ENCODE measurements at regions not wholly inside any gene's neighbourhood (a gene's known extent, or its start where the extent isn't known, plus 50 kb on each side); places are given as distances from the start of the nearest gene placed in this dataset.
"Not testable (repeated sequence)": the region's sequence is repeated elsewhere in the genome, so short reads cannot be mapped to it uniquely, and the experiment has no call there.

DNA sequence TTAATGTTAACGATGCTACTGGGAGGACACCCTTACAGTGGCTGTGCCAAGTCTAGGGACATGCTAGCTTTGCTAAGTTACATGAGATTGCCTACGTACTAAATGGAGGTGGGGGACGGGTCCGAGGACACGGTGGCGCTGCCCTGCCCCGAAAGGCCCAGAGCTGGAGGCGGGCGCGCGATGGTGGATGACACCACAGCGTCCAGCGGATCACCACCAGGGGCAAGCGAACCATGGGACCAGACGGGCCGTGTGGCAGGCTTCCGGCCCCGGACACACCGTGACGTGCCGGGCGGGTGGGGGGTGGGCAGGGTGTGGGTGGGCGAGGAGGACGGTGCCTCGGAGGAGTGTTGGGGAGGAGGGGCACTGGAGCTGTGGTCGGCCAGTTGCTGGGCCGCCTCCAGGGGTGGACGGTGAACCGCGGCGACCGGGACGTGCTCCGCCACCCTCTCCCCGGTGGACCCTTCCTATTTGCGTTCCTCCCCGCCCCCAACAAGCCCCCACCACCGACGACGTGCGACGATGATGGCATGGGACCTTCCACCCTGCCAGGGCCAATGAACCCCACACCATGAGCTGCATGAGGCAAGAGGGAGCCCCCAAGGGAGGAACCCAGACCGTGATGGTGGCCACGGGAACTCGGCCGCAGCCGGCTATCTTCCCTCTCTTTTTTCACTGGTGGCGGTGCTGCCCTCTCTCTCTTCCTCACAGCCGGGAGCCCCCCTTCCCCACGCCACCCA lies 773.3 kb upstream of the DEFB115 start:
- ATAC-seq (no peak), DNase-seq (no peak)

GRCh38 chr20:30484749-30485070 lies 772.8 kb upstream of the DEFB115 start:
- no peak for DNase-seq
- no peak for ATAC-seq

DNA sequence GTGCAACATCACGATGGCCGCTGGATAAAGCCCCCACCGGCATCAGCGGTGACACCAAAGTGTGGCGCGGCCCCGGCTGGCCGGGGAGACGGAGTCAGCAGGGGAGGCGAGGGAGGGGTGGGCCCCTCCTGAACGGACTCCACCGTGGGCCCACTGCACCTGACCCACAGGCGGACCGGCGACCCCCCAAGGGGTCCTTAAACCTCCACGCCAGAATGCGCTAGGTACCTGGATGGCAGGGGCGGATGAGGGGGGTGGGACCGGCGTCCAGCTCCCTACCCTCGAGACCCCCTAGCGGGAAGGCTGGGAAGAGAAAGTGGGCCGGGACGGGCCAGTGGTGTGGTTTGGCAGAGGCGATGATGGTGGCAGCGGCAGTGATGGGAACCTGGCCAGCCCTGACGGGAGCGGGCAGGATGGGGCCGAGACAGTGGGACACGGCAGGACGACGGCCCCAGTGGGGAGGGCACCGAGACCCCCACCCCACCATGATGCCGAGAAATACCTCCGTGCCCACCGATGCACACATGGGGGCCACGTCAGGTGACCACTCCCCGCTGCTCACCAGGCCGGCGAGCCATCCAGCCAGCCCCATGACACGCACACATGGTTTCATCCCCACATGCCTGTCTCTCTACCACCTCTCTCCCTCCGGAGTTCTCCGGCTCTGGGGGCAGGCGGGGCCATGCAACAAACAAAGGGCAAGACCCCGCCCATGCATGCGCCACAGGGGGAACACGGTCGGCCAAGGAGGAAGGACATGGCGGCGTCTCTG lies 771.9 kb upstream of the DEFB115 start:
- DNase-seq (no peak), ATAC-seq (no peak)

DNA sequence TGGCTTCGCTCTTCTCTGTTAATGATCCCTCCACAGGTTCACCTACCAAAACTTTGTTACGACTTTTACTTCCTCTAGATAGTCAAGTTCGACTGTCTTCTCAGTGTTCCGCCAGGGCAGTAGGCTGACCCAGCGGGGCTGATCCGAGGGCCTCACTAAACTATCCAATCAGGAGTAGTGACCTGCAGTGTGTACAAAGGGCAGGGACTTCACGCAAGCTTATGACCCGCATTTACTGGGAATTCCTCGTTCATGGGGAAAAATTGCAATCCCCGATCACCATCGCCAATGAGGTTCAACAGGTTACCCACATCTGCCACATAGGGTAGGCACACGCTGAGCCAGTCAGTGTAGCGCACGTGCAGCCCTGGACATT lies 771.4 kb upstream of the DEFB115 start:
- no peak for ATAC-seq

GRCh38 chr20:30487461-30487860 lies 770.0 kb upstream of the DEFB115 start:
- not testable (repeated sequence) for ATAC-seq, DNase-seq

More for the DNA sequence above, 771.4 kb upstream of the DEFB115 start:
- DNase-seq: no peak

GRCh38 chr20:30487947-30488926 lies 769.2 kb upstream of the DEFB115 start:
- ATAC-seq: no peak
- DNase-seq: no peak

DNA sequence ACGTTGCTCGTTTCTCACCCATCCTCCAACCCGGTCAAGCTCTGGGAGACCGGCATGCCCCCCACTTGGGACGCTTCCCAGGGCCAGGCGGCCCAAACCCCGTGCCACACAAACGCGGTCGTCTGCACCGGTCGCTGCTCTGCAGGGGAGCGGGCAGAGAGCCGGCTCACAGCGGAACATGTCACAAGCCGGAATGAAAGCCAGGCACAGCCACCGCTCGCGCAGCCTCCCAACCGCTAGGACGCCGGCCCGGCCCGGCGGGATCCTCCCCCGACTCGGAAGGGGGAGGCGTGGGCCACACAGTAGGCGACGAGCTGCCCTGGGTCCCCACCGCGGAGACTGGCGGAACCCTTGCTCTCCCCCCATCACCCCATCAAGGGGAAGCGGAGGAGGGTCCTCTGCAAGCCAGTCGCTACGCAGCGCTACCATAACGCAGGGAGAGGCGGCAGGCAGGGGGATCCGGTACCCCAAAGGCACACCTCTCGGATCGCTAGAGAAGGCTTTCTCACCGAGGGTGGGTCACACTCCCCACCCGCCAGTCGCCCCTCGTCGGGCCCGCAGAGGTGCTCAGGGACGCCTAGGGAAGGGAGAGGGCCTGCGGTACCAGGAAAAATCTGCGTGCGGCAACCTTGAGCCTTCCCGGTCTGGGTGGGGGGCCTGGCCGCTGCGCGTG lies 768.4 kb upstream of the DEFB115 start:
- ATAC-seq (no peak), DNase-seq (no peak)

GRCh38 chr20:30489614-30490003 lies 767.9 kb upstream of the DEFB115 start:
- DNase-seq (no peak), ATAC-seq (no peak)

DNA sequence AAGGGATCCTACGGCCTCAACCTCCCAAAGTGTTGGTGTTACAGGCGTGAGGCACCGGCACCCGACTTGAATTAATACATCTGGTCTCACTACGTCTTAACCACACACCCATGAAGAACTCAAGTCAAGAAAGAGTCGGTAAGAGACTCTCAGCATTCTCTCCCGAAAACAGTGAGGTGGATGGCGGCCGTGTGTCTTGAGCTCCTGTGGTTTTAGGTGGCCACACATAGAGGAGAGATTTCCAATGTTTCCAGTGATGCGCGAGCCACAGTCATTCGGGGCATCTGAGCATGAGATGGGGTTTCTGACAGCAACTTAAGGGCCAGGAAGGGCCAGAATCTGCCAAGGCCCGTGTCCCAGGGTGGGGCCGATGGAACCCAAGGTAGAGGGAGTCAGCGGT lies 766.4 kb upstream of the DEFB115 start:
- ATAC-seq (no peak), DNase-seq (no peak)

DNA sequence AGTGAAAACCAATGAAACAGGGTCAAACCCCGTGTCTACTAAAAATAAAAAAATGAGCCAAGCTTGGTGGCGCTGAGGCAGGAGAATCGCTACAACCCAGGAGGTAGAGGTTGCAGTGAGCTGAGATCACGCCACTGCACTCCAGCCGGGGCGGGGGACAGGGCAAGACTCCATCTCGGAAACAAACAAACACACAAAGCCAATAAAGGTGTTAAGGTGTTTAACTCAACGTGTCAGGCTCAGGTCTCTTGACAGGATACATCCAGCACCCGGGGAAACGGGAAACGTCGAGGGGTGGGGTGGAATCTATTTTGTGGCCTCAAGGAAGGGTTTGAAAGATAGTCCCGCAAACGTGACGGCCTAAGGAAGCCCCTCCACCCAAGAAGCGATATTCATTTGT lies 760.8 kb upstream of the DEFB115 start:
- not testable (repeated sequence) for ATAC-seq, DNase-seq

- DNase-seq, ATAC-seq: not testable (repeated sequence)
Measured at GRCh38 chr20:30497191-30497590, 760.3 kb upstream of the DEFB115 start.

GRCh38 chr20:30499123-30499522 lies 758.3 kb upstream of the DEFB115 start:
- DNase-seq: no peak
- no peak for ATAC-seq

GRCh38 chr20:30499716-30500446 lies 757.6 kb upstream of the DEFB115 start:
- not testable (repeated sequence) for ATAC-seq, DNase-seq

DNA sequence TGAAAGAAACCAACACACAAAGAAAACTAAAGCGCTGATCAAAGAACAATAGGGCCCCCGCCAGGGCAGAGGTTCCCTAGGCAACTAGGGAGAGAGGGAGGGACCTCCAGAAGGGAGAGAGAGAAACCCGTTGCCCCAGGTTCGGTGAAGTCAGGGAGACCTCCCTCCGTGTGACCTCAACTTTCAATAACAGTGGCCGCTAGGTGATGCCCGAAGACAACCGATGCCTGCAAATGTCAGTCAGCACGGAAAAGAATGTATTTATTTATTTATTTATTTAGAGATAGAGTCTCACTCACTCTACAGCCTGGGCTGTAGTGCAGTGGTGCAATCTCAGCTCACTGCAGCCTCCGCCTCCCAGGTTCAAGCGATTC lies 757.0 kb upstream of the DEFB115 start:
- not testable (repeated sequence) for DNase-seq, ATAC-seq

GRCh38 chr20:30500829-30501440 lies 756.5 kb upstream of the DEFB115 start:
- no peak for ATAC-seq
- DNase-seq: no peak

- no peak for DNase-seq
- no peak for ATAC-seq
Measured at GRCh38 chr20:30502670-30503069, 754.8 kb upstream of the DEFB115 start.

GRCh38 chr20:30503204-30503603 lies 754.3 kb upstream of the DEFB115 start:
- not testable (repeated sequence) for ATAC-seq, DNase-seq

DNA sequence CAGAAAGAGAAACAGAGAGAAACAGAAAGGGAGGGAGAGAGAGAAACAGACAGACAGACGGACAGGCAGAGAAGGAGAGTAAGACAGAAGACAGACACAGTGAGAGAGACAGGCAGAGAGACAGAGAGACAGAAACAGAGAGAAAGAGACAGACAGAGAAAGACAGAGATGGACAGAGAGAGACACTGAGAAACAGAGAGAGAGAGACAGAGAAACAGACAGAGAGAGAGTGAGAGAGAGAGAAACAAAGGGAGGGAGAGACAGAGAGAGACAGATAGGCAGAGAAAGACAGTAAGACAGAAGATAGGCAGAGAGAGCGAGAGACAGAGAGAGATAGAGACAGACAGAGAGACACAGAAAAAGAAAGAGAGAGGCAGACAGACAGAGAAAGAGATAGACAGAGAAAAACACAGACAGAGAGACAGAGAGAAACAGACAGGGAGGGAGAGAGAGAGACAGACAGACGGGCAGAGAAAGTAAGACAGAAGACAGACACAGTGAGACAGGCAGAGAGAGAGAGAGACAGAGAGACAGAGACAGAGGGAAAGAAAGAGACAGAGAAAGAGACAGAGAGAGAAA lies 753.4 kb upstream of the DEFB115 start:
- no peak for ATAC-seq

GRCh38 chr20:30505566-30505965 lies 751.9 kb upstream of the DEFB115 start:
- DNase-seq (no peak), ATAC-seq (no peak)

More for the DNA sequence above, 753.4 kb upstream of the DEFB115 start:
- DNase-seq: no peak

- DNase-seq (no peak), ATAC-seq (no peak)
Measured at GRCh38 chr20:30506100-30506499, 751.4 kb upstream of the DEFB115 start.

Data from stimulated activated naive CD8-positive, alpha-beta T cell treated with anti-CD3 and anti-CD28 coated beads, Interleukin-15, Interleukin-2, amounts not matched to agents 100 U/mL and 50 U/mL, for 24 hours (primary cell).